K562 (cell line): ENCODE measurements at regions not wholly inside any gene's neighbourhood (a gene's known extent, or its start where the extent isn't known, plus 50 kb on each side); places are given as distances from the start of the nearest gene placed in this dataset.
A peak's percentile ranks its signal among the peaks of the same experiment; 100 is the strongest.

Source experiments
- AFF4 ChIP-seq: sonication (generic); formaldehyde crosslinking; IDR thresholded peaks from 2 replicates; pipeline ENCODE4 v1.8.0; 2023; ENCODE audit warnings: mild to moderate bottlenecking, missing genetic modification reagents
- CTBP1 ChIP-seq: fragments of 450-650 bp; IDR thresholded peaks from 2 replicates; pipeline ENCODE4 v1.6.1; 2016; ENCODE audit warnings: borderline replicate concordance
- DACH1 ChIP-seq: fragments of 450-650 bp; IDR thresholded peaks from 2 replicates; pipeline ENCODE4 v1.6.1; 2018; ENCODE audit not compliant: partially characterized antibody
- NBN ChIP-seq: fragments of 450-650 bp; IDR thresholded peaks from 2 replicates; pipeline ENCODE4 v1.6.1; 2016; ENCODE audit warnings: low read depth, mild to moderate bottlenecking
- NR4A1 ChIP-seq, 2 experiments: fragments of 250-450 bp in 1 of 2; fragments of 450-650 bp in 1 of 2; sonication (Bioruptor Pico) in 1 of 2; IDR thresholded peaks; 2 replicates each; pipeline versions ENCODE4 v1.4.0 to v1.6.1; 2016 to 2020; ENCODE audit warnings: mild to moderate bottlenecking in 2 of 2, missing compliant biosample characterization in 1 of 2, missing genetic modification characterization in 1 of 2, moderate library complexity in 1 of 2
- PHF21A ChIP-seq: fragments of 450-650 bp; IDR thresholded peaks from 2 replicates; pipeline ENCODE4 v1.6.1; 2017; ENCODE audit warnings: low read depth, borderline replicate concordance
- RBM14 ChIP-seq: fragments of 200-400 bp; formaldehyde crosslinking; IDR thresholded peaks from 2 replicates; pipeline ENCODE4 v1.6.1; 2018; ENCODE audit warnings: low read depth, mild to moderate bottlenecking, low read length, moderate library complexity, borderline replicate concordance; ENCODE audit not compliant: insufficient read depth
- RBM15 ChIP-seq: fragments of 200-400 bp; formaldehyde crosslinking; IDR thresholded peaks from 2 replicates; pipeline ENCODE4 v1.6.1; 2018; ENCODE audit warnings: mild to moderate bottlenecking, low read length, moderate library complexity; ENCODE audit not compliant: insufficient read depth
- RBM17 ChIP-seq: fragments of 200-400 bp; formaldehyde crosslinking; IDR thresholded peaks from 2 replicates; pipeline ENCODE4 v1.6.1; 2017; ENCODE audit warnings: low read depth, mild to moderate bottlenecking, low read length, borderline replicate concordance
- SMARCA4 ChIP-seq: fragments of 450-650 bp; IDR thresholded peaks from 2 replicates; pipeline ENCODE4 v1.6.1; 2016
- TCFL5 ChIP-seq: fragments of 250-450 bp; sonication (Bioruptor Pico); conservative IDR thresholded peaks from 2 replicates; pipeline ENCODE4 v1.6.1; 2021; ENCODE audit warnings: mild to moderate bottlenecking, moderate library complexity, matching md5 sums
- ZBTB33 ChIP-seq: sonication (generic); formaldehyde crosslinking; IDR thresholded peaks from 2 replicates; pipeline ENCODE4 v1.8.1; 2023; ENCODE audit warnings: mild to moderate bottlenecking, missing genetic modification reagents
- ZKSCAN3 ChIP-seq: fragments of 250-450 bp; sonication (Bioruptor Pico); IDR thresholded peaks from 2 replicates; pipeline ENCODE4 v1.4.0; 2020
- ZNF407 ChIP-seq: fragments of 450-650 bp; IDR thresholded peaks from 2 replicates; pipeline ENCODE4 v1.6.1; 2016; ENCODE audit warnings: low read depth

- TF ChIP-seq ZNF407, result no peak
- no peak for TF ChIP-seq AFF4 (CRISPR knock-in tag)
- TF ChIP-seq ZBTB33 (CRISPR knock-in tag), result peak; percentile 64; the same call in 1 of the 2 replicates
- 0 out of 2 replicates have a peak, but pooled peaks have one; percentile 22 for TF ChIP-seq NR4A1 (CRISPR knock-in tag; IDR thresholded peaks at IDR 0.05)
- no peak for TF ChIP-seq NR4A1 (tag; IDR thresholded peaks at IDR 0.05)
- TF ChIP-seq RBM15, result no peak
- TF ChIP-seq DACH1, result no peak
- no peak for TF ChIP-seq NBN
- TF ChIP-seq CTBP1, result peak; percentile 71
- TF ChIP-seq ZKSCAN3 (CRISPR knock-in tag), result no peak
- no peak for TF ChIP-seq RBM17
- TF ChIP-seq PHF21A, result no peak
- no peak for TF ChIP-seq TCFL5
- TF ChIP-seq RBM14, result no peak
- TF ChIP-seq SMARCA4, result no peak
These were observed 110.0 kb upstream of the LPCAT1 start (continued) for GRCh38 chr5:1633605-1634336.
